Skeletal muscle tissue (tissue), 3 donors: ENCODE measurements at regions not wholly inside any gene's neighbourhood (a gene's known extent, or its start where the extent isn't known, plus 50 kb on each side); places are given as distances from the start of the nearest gene placed in this dataset.

Source experiments
- H3K27ac ChIP-seq: one replicate; pipeline ENCODE4 v1.7.0; 2013; ENCODE audit warnings: mild to moderate bottlenecking, low read depth, low read length, inconsistent platforms
- H3K27me3 ChIP-seq, 3 donors: one replicate each; pipeline ENCODE4 v1.7.0; 2013; ENCODE audit warnings: low read length in 3 of 3; ENCODE audit not compliant: control insufficient read depth in 3 of 3, insufficient read depth in 3 of 3
- H3K36me3 ChIP-seq, 3 donors: one replicate each; pipeline ENCODE4 v1.7.0; 2013; ENCODE audit warnings: low read length in 3 of 3; ENCODE audit not compliant: control insufficient read depth in 3 of 3, insufficient read depth in 3 of 3
- H3K4me1 ChIP-seq, 3 donors: one replicate each; pipeline ENCODE4 v1.7.0; 2013; ENCODE audit warnings: low read length in 3 of 3, mild to moderate bottlenecking in 3 of 3; ENCODE audit not compliant: control insufficient read depth in 3 of 3, insufficient read depth in 3 of 3
- H3K4me3 ChIP-seq, 3 donors: one replicate each; pipeline ENCODE4 v1.7.0; 2013; ENCODE audit warnings: low read length in 3 of 3
- H3K9ac ChIP-seq, 3 donors: one replicate each; pipeline ENCODE4 v1.7.0; 2013; ENCODE audit warnings: low read length in 3 of 3, mild to moderate bottlenecking in 3 of 3, moderate library complexity in 2 of 3, low read depth in 1 of 3
- H3K9me3 ChIP-seq, 3 donors: one replicate each; pipeline ENCODE4 v1.7.0; 2013; ENCODE audit warnings: low read length in 3 of 3; ENCODE audit not compliant: control insufficient read depth in 3 of 3
- donor health status: Osteomylitis.

DNA sequence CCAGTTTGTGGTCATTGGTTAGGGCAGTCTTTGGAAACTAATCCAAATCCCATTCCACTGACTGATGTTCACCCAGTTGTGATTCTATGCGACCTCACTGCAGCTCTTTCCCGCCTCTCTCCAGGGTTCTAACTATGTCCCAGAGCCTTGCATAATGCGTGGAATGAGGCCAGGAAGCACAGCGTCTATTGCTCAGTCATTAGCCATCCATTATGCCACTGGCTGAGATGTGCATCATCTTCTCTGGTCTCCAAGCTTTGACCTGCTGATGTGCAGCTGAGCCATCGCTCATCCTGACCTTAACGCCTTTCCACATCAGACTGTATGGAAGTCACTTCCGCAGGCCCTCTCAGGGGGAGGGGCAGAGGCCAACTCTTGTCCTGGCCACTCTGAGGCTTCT is 115.4 kb upstream of the VRK1 start:
- Histone ChIP-seq H3K9ac (no peak overlapping the region), H3K27ac (no peak overlapping the region), H3K36me3 (no peaks in the 10 kb centered on the region), H3K4me3 (no peak overlapping the region), H3K9me3 (no peaks in the 10 kb centered on the region), H3K4me1 (no peaks in the 10 kb centered on the region), H3K27me3 (peaks cover 0 to 5% (median 0%) of the 10 kb centered on the region in 3 donors)

DNA sequence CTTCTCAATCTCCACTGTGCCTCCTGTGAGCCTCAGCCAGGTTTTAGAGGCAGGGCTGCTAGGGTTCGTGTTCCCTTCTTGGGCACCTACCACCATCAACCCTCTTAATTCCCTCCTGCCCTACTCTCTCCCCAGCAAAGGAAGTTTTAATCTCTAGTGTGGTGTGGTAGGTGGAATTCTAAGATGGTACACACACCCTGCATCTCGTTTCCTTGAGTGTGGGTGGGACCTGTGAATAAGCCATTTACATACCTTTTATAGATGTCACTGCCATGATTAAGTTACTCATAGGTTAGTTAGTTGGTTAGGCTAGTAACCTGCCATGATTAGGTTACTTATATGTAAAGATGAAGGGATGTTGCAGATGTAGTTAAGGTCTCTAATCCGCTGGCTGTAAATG is 114.8 kb upstream of the VRK1 start:
- Histone ChIP-seq H3K27me3 (peaks cover 0 to 5% (median 0%) of the 10 kb centered on the region in 3 donors), H3K9ac (no peak overlapping the region), H3K36me3 (no peaks in the 10 kb centered on the region), H3K9me3 (no peaks in the 10 kb centered on the region), H3K4me3 (no peak overlapping the region), H3K4me1 (no peaks in the 10 kb centered on the region), H3K27ac (no peak overlapping the region)

DNA sequence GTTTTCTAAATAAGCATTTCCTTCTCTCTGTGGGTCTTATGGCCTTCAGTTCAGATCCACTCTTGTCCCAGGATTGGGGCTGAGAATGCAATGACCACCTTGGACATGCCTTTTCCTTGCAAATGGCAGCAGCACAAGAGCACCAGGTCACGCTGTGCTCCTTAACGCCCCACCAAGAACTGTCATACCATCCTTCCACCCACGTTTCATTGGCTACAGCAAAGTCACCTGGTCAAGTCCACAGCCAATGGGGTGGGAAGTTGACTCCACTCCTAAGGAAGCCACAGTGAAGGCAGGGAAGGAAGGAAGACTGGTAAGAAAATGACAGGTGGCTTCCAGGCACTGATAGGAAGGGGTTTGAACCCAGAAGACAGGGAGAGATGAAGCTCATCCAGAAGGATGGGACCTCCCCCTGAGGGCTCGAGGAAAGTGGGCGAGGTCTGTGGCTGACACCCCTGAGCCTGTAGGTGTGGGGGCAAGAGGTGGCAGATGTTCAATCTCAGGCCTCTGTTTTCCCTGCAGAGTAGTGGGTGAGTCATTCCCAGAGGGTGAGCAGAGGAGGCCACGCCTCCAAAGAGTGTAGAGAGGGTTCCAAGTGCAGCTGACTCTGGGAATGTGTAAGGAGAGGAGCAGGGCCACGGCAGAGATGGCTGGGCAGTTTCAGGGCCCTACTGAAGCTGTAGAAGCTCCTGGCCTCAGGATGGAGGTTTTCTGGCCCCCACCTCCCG is 113.5 kb upstream of the VRK1 start:
- Histone ChIP-seq H3K36me3 (no peaks in the 10 kb centered on the region), H3K27me3 (no peaks in the 10 kb centered on the region), H3K4me1 (no peaks in the 10 kb centered on the region), H3K9me3 (no peaks in the 10 kb centered on the region), H3K9ac (no peak overlapping the region), H3K27ac (no peak overlapping the region), H3K4me3 (no peak overlapping the region)

DNA sequence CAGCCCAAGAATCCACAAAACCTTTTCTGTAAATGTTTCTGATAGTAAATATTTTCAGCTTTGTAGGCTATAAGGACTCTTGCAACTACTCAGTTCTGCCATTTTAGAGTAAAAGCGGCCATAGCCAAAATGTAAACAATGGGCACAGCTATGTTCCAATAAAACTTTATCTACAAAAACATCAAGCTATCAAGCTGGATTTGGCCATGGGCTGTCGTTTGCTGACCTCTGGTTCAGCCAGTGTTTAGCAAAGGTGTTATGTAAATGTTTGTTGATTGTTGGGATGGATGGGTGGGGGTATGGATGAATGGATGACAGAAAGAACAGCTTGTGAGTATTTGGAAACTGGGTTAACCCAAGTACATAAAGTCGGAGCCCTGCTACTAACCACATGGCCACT is 111.1 kb upstream of the VRK1 start:
- Histone ChIP-seq H3K4me1 (no peaks in the 10 kb centered on the region), H3K27me3 (peaks cover 0 to 2% (median 0%) of the 10 kb centered on the region in 3 donors), H3K27ac (no peak overlapping the region), H3K36me3 (no peaks in the 10 kb centered on the region), H3K9me3 (no peaks in the 10 kb centered on the region), H3K9ac (no peak overlapping the region), H3K4me3 (no peak overlapping the region)

DNA sequence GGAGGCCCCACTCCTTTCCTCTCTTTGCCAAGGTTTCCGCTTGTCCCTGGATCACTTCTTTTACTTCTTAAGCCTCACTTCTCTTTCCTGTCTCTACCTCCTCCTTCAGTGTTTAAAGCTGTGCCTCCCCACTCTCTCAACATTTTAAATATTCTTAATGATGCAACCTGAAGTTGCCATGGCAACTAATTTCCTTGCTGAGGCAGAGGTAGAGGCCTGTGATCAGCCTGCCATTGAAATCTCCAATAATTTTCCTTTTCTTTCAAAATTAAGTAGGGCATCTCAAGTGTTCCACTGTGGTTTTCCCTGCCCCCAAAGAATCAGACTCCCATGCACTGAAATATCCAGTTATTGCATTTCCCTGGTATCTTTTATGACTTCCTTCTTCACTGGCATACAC is 108.6 kb upstream of the VRK1 start:
- no peak overlapping the region for H3K4me3 ChIP-seq
- peaks cover 0 to 2% (median 0%) of the 10 kb centered on the region in 3 donors for H3K27me3 ChIP-seq
- H3K9me3 ChIP-seq, result no peaks in the 10 kb centered on the region
- H3K36me3 ChIP-seq, result no peaks in the 10 kb centered on the region
- no peaks in the 10 kb centered on the region for H3K4me1 ChIP-seq
- H3K27ac ChIP-seq, result no peak overlapping the region
- no peak overlapping the region for H3K9ac ChIP-seq

DNA sequence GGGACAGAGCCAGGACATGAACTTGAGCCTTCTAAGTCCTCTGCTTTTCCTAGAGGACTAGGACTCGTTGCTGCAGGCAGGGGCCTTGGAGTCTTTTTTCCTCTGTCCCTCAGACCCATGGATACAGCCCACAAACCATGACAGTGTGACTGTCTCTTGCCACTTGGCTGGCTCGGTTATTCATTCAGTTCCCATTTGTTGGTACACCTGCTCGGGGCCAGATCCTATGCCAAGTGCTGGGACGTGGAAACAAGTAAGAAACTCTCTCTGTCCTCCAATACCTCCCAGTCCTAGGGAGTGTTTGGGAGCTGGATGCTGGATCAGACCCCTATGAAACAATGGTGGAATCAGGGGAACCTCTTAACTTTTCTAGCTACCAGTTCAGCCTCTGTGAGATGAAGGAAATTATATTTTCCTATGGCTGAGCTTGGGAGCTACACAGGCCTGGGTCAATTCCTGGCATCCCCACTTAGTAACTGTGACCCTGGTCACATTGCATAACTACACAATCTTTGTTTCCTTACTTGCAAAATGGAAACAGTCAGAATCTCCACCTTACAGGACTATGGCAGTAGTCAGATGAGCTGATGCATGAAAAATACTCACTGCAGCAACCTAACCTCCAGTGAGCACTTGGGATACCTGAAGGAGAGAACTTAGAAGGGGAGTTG is 106.3 kb upstream of the VRK1 start:
- Histone ChIP-seq H3K27me3 (peaks cover 0 to 2% (median 2%) of the 10 kb centered on the region in 3 donors), H3K36me3 (no peaks in the 10 kb centered on the region), H3K4me1 (no peaks in the 10 kb centered on the region), H3K27ac (no peak overlapping the region), H3K9me3 (no peaks in the 10 kb centered on the region), H3K4me3 (no peak overlapping the region), H3K9ac (no peak overlapping the region)

DNA sequence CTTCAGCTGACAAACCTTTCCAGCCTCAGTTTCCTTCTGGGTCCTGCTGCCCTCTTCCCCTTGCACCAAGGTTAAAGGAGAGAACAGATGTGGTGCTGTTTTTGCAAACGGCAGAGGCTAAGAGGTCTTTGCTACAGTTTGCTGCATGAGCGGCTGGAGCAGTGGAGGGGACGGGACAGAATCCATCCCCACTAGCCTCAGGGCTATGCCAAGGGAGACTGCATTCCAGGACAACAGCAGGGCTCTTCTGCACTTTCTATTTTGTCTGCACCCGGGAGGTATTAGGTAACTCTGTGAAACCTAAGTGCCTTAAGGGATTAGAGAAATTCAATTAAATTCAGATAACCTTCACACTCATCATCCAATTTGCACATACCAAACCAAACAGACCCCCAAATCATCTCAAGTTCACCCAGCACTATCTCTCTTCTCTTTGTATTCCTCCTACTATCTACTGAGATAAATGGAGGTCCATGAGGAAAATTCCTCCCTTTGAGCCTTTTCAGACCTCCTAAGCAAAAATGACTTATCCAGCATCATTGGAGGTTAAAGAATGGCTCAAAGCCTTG is 103.8 kb upstream of the VRK1 start:
- peaks cover 0 to 11% (median 2%) of the 10 kb centered on the region in 3 donors for H3K27me3 ChIP-seq
- no peaks in the 10 kb centered on the region for H3K9me3 ChIP-seq
- H3K27ac ChIP-seq, result no peak overlapping the region
- H3K36me3 ChIP-seq, result no peaks in the 10 kb centered on the region
- no peak overlapping the region for H3K4me3 ChIP-seq
- no peak overlapping the region for H3K9ac ChIP-seq
- H3K4me1 ChIP-seq, result no peaks in the 10 kb centered on the region

DNA sequence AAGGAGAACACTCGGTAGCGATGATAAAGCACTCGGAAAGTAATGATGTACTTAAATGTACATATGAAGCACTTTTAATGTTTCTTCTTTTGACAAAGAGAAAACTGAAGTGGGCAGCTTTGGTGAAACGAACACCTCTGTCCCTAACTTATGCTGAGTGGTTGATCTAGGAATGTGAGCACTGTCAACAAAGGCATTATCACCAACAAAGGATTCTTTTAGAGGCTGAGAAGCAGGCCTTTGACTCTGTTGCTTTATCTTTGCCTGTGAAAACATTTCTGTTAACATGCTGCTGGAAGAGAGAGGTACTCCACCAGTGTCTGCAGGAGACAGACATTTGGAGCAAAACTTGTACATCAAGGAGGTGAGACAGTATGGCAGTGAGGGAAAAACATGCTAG is 103.2 kb upstream of the VRK1 start:
- H3K4me1 ChIP-seq, result no peaks in the 10 kb centered on the region
- H3K27ac ChIP-seq, result no peak overlapping the region
- H3K9me3 ChIP-seq, result no peaks in the 10 kb centered on the region
- no peak overlapping the region for H3K4me3 ChIP-seq
- no peak overlapping the region for H3K9ac ChIP-seq
- H3K27me3 ChIP-seq, result peaks cover 0 to 11% (median 2%) of the 10 kb centered on the region in 3 donors
- no peaks in the 10 kb centered on the region for H3K36me3 ChIP-seq

DNA sequence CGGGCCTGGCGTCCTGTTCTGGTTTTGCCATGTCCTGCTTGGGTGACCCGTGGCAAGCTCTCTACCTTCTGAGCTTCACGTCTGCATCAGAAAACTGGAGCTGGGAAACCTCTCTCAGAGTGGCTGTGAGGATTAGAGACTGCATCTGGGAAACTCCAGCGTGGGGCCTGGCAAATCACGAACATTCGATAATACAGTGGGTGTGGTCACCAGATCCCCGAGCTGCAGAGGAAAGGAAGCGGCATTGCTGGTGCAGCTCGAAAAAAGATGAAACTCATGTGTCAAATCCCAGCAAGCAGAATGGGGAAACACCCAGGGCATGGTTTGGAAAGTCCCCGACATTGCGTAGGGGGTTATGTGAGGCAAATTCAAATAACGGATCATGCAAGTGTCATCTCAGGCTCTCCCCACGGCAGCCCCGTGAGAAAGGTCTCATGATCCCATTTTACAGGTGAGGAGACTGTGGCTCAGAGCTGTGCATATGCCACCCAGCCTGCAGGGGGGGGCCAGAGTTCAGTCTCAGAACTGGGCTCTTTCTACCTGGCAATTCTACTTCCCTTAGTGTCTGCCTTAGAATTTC is 98.1 kb upstream of the VRK1 start:
- Histone ChIP-seq H3K4me1 (no peaks in the 10 kb centered on the region), H3K27me3 (peaks cover 0 to 21% (median 6%) of the 10 kb centered on the region in 3 donors), H3K9me3 (no peaks in the 10 kb centered on the region), H3K9ac (no peak overlapping the region), H3K27ac (no peak overlapping the region), H3K36me3 (no peaks in the 10 kb centered on the region), H3K4me3 (no peak overlapping the region)

DNA sequence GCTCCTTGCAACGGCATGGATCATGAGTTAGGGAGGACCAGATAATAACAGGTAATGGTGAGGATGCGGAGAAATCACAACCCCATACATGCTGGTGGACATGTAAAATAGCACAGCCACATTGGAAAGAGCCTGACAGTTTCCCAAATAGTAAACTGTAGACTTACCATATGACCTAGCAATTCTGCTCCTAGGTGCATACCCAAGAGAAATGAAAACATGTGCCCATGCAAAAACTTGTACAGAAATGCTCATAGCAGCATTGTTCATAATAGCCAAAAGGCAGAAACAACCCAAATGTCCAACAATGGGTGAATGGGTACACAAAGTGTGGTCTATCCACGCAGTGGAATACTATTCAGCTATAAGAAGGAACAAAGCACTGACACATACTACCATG is 97.5 kb upstream of the VRK1 start:
- Histone ChIP-seq H3K36me3 (no peaks in the 10 kb centered on the region), H3K4me1 (no peaks in the 10 kb centered on the region), H3K4me3 (no peak overlapping the region), H3K27ac (no peak overlapping the region), H3K27me3 (peaks cover 0 to 27% (median 11%) of the 10 kb centered on the region in 3 donors), H3K9ac (no peak overlapping the region), H3K9me3 (no peaks in the 10 kb centered on the region)
